Stomach (tissue), 4 donors: ENCODE measurements at regions not wholly inside any gene's neighbourhood (a gene's known extent, or its start where the extent isn't known, plus 50 kb on each side); places are given as distances from the start of the nearest gene placed in this dataset.

ENCODE experiments used
- POLR2A ChIP-seq, 4 donors: fragments of 450-650 bp; IDR thresholded peaks; one replicate each; pipeline ENCODE4 v1.6.1; 2016; ENCODE audit warnings: antibody characterized with exemption in 4 of 4, control low read depth in 2 of 4, mild to moderate bottlenecking in 1 of 4, moderate library complexity in 1 of 4
- POLR2AphosphoS5 ChIP-seq, 3 donors: sonication (generic); formaldehyde crosslinking; IDR thresholded peaks; one replicate each; pipeline ENCODE4 v1.6.1; 2016; ENCODE audit warnings: antibody characterized with exemption in 3 of 3

DNA sequence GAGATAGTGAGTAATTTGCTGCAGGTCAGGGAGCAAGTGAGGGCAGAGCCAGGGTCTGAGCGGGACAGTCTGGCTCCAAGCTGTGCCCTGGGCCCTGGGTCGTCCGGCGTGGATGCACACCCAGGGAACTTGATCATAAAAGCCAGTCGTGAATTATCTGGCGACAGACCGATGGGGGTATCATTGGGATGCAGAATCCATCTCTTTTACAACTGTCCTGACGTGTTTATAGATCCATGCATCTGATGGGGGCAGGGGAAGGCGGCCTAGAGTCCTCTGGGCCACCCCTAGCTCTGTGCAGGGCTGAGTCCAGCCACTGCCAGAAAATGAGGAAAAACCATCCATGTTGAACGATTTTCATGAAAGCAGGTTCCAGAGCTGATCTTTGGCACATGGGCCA is 332.8 kb downstream of the C16orf95 start:
- TF ChIP-seq POLR2A (IDR thresholded peaks at IDR 0.05) (no peak), POLR2AphosphoS5 (IDR thresholded peaks at IDR 0.05) (no peak)
